SK-N-SH treated with all-trans-retinoic acid at 6 μM for 48 hours (cell line): ENCODE measurements at regions not wholly inside any gene's neighbourhood (a gene's known extent, or its start where the extent isn't known, plus 50 kb on each side); places are given as distances from the start of the nearest gene placed in this dataset.

ENCODE experiments used
- ATAC-seq: fragments of 200-7000 bp; cut with Tn5 transposase; 3 replicates; pipeline ENCODE4 v1.9.1; 2020; ENCODE audit warnings: mild to moderate bottlenecking, moderate library complexity
- ARNTL ChIP-seq: fragments of 450-650 bp; formaldehyde crosslinking; IDR thresholded peaks from 2 replicates; pipeline ENCODE4 v1.5.0; 2020; ENCODE audit warnings: low read depth, mild to moderate bottlenecking, moderate library complexity, borderline replicate concordance
- BACH2 ChIP-seq: fragments of 250-450 bp; sonication (Bioruptor Pico); IDR thresholded peaks from 2 replicates; pipeline ENCODE4 v1.9.0; 2021; ENCODE audit warnings: mild to moderate bottlenecking, borderline replicate concordance
- CSDC2 ChIP-seq: fragments of 250-450 bp; sonication (Bioruptor Pico); IDR thresholded peaks from 2 replicates; pipeline ENCODE4 v1.5.0; 2020; ENCODE audit warnings: mild to moderate bottlenecking, moderate library complexity
- ESRRG ChIP-seq: fragments of 250-450 bp; sonication (Bioruptor Pico); IDR thresholded peaks from 2 replicates; pipeline ENCODE4 v1.6.1; 2021; ENCODE audit warnings: mild to moderate bottlenecking
- GLIS3 ChIP-seq: fragments of 250-450 bp; sonication (Bioruptor Pico); IDR thresholded peaks from 2 replicates; pipeline ENCODE4 v1.5.0; 2020; ENCODE audit warnings: mild to moderate bottlenecking, moderate library complexity
- ISL1 ChIP-seq: fragments of 250-450 bp; sonication (Bioruptor Pico); IDR thresholded peaks from 2 replicates; pipeline ENCODE4 v2.1.2; 2022; ENCODE audit warnings: mild to moderate bottlenecking, moderate library complexity
- OSR1 ChIP-seq: fragments of 250-450 bp; sonication (Bioruptor Pico); IDR thresholded peaks from 2 replicates; pipeline ENCODE4 v1.8.0; 2022; ENCODE audit warnings: moderate library complexity, mild to moderate bottlenecking, inconsistent platforms
- POU6F1 ChIP-seq: fragments of 250-450 bp; sonication (Bioruptor Pico); IDR thresholded peaks from 2 replicates; pipeline ENCODE4 v1.8.0; 2021; ENCODE audit warnings: low read depth, mild to moderate bottlenecking, moderate library complexity, borderline replicate concordance
- PPARA ChIP-seq: fragments of 250-450 bp; sonication (Bioruptor Pico); IDR thresholded peaks from 2 replicates; pipeline ENCODE4 v1.5.0; 2020; ENCODE audit warnings: mild to moderate bottlenecking, borderline replicate concordance
- SNAI2 ChIP-seq: fragments of 250-450 bp; sonication (Bioruptor Pico); IDR thresholded peaks from 2 replicates; pipeline ENCODE4 v1.5.0; 2020; ENCODE audit warnings: mild to moderate bottlenecking, moderate library complexity
- TCF4 ChIP-seq: fragments of 250-450 bp; sonication (Bioruptor Pico); IDR thresholded peaks from 2 replicates; pipeline ENCODE4 v1.8.0; 2021; ENCODE audit warnings: mild to moderate bottlenecking, moderate library complexity, borderline replicate concordance
- TOX ChIP-seq: fragments of 250-450 bp; sonication (Bioruptor Pico); IDR thresholded peaks from 2 replicates; pipeline ENCODE4 v1.8.0; 2021; ENCODE audit warnings: mild to moderate bottlenecking, moderate library complexity, borderline replicate concordance
- TSHZ2 ChIP-seq: fragments of 250-450 bp; sonication (Bioruptor Pico); IDR thresholded peaks from 2 replicates; pipeline ENCODE4 v1.5.0; 2020; ENCODE audit warnings: mild to moderate bottlenecking, moderate library complexity
- ZC3H10 ChIP-seq: fragments of 250-450 bp; sonication (Bioruptor Pico); IDR thresholded peaks from 2 replicates; pipeline ENCODE4 v1.5.1; 2021; ENCODE audit warnings: mild to moderate bottlenecking, moderate library complexity
- ZFP3 ChIP-seq: fragments of 250-450 bp; sonication (Bioruptor Pico); IDR thresholded peaks from 2 replicates; pipeline ENCODE4 v1.5.0; 2020; ENCODE audit warnings: mild to moderate bottlenecking, moderate library complexity
- ZFP30 ChIP-seq: fragments of 450-650 bp; formaldehyde crosslinking; IDR thresholded peaks from 2 replicates; pipeline ENCODE4 v1.5.0; 2022; ENCODE audit warnings: mild to moderate bottlenecking, moderate library complexity
- ZNF565 ChIP-seq: fragments of 450-650 bp; formaldehyde crosslinking; conservative IDR thresholded peaks from 2 replicates; pipeline ENCODE4 v1.5.0; 2020; ENCODE audit warnings: low read depth, mild to moderate bottlenecking, moderate library complexity
- ZNF70 ChIP-seq: fragments of 450-650 bp; formaldehyde crosslinking; IDR thresholded peaks from 2 replicates; pipeline ENCODE4 v1.5.0; 2020; ENCODE audit warnings: mild to moderate bottlenecking, moderate library complexity
- ZNF8 ChIP-seq: fragments of 450-650 bp; formaldehyde crosslinking; IDR thresholded peaks from 2 replicates; pipeline ENCODE4 v1.5.0; 2020; ENCODE audit warnings: mild to moderate bottlenecking, moderate library complexity
- TF ChIP-seq, protein P1 (sequence below): fragments of 250-450 bp; sonication (Bioruptor Pico); IDR thresholded peaks from 2 replicates; pipeline ENCODE4 v1.5.1; 2021; ENCODE audit warnings: mild to moderate bottlenecking, moderate library complexity

GRCh38 chr10:42995537-42995936, 81.3 kb upstream of the RET start:
- ATAC-seq = no peak

DNA sequence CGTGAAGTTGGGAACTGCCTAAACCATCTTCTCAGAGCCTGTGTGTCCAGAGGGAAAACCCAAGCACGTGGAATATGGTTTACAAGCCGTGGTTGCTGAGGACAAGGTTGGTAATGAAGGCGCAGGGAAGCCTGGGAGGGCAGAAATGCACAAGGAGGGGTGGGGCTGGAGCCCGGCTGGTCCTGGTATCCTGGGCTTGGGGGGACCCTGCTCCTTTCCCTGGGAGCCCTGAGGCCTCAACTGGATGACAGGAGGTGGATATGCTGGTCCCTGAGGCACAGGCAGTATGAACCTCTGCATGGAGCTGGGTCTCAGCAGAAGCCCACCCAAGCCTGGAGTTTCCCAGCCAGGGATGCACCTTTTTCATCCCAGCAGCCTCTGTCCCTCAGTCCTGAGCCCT, 80.3 kb upstream of the RET start:
- ATAC-seq = no peak
- TF ChIP-seq ESRRG (no peak), TOX (CRISPR knock-in tag) (no peak), PPARA (CRISPR knock-in tag) (no peak), TCF4 (CRISPR knock-in tag) (no peak), ZFP3 (CRISPR knock-in tag) (no peak), ZNF70 (CRISPR knock-in tag) (no peak), ZNF565 (CRISPR knock-in tag) (no peak)
- TF ChIP-seq, protein P1, sequence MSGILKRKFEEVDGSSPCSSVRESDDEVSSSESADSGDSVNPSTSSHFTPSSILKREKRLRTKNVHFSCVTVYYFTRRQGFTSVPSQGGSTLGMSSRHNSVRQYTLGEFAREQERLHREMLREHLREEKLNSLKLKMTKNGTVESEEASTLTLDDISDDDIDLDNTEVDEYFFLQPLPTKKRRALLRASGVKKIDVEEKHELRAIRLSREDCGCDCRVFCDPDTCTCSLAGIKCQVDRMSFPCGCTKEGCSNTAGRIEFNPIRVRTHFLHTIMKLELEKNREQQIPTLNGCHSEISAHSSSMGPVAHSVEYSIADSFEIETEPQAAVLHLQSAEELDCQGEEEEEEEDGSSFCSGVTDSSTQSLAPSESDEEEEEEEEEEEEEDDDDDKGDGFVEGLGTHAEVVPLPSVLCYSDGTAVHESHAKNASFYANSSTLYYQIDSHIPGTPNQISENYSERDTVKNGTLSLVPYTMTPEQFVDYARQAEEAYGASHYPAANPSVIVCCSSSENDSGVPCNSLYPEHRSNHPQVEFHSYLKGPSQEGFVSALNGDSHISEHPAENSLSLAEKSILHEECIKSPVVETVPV = no peak
- TF ChIP-seq, all 23 proteins: peak for 0

More at GRCh38 chr10:42995537-42995936, 81.3 kb upstream of the RET start:
- TF ChIP-seq ZNF70 (CRISPR knock-in tag) = no peak
- TF ChIP-seq BACH2 (CRISPR knock-in tag) = no peak
- TF ChIP-seq TOX (CRISPR knock-in tag) = no peak
- TF ChIP-seq SNAI2 (CRISPR knock-in tag) = no peak
- TF ChIP-seq TSHZ2 = no peak
- TF ChIP-seq, protein P1 = no peak
- TF ChIP-seq ARNTL (CRISPR knock-in tag) = no peak
- no peak for TF ChIP-seq ZNF8
- TF ChIP-seq PPARA (CRISPR knock-in tag) = no peak
- TF ChIP-seq CSDC2 (CRISPR knock-in tag) = no peak
- TF ChIP-seq ZFP30 = no peak
- TF ChIP-seq OSR1 (CRISPR knock-in tag) = no peak
- TF ChIP-seq GLIS3 (CRISPR knock-in tag) = no peak
- TF ChIP-seq ZNF565 (CRISPR knock-in tag) = no peak
- no peak for TF ChIP-seq ISL1 (CRISPR knock-in tag)
- TF ChIP-seq POU6F1 = no peak
- no peak for TF ChIP-seq ZC3H10
- TF ChIP-seq TCF4 (CRISPR knock-in tag) = no peak
- TF ChIP-seq, all 23 proteins: peak for 0

- TF ChIP-seq ARNTL (CRISPR knock-in tag) = no peak
- TF ChIP-seq, protein P1 = no peak
- ATAC-seq = no peak
These were observed 79.6 kb upstream of the RET start for GRCh38 chr10:42997151-42997848.
